Uterus (tissue), 3 donors: ENCODE measurements at regions not wholly inside any gene's neighbourhood (a gene's known extent, or its start where the extent isn't known, plus 50 kb on each side); places are given as distances from the start of the nearest gene placed in this dataset.

Experiments used
- DNase-seq, 2 donors: peaks; one replicate each; pipeline ENCODE4 v3.0.0-alpha.2; 2019 to 2020
- H3K27ac ChIP-seq, 2 donors: fragments of 200-600 bp; sonication (generic); 1 replicate in 1 of 2; 2 replicates in 1 of 2; pipeline ENCODE4 v1.5.1; 2016 to 2018
- H3K27me3 ChIP-seq, 2 donors: fragments of 200-600 bp; sonication (generic); one replicate each; pipeline ENCODE4 v1.5.1; 2018 to 2019; ENCODE audit warnings: control low read depth in 1 of 2
- H3K36me3 ChIP-seq, 2 donors: fragments of 200-600 bp; sonication (generic); one replicate each; pipeline ENCODE4 v1.5.1; 2019; ENCODE audit warnings: control low read depth in 1 of 2
- H3K4me1 ChIP-seq, 2 donors: fragments of 200-600 bp; sonication (generic); one replicate each; pipeline ENCODE4 v1.5.1; 2018 to 2019; ENCODE audit warnings: control low read depth in 1 of 2
- H3K4me3 ChIP-seq, 2 donors: fragments of 200-600 bp; sonication (generic); 1 replicate in 1 of 2; 2 replicates in 1 of 2; pipeline ENCODE4 v1.5.1; 2018 to 2019; ENCODE audit warnings: mild to moderate bottlenecking in 1 of 2
- H3K9me3 ChIP-seq, 2 donors: fragments of 200-600 bp; sonication (generic); one replicate each; pipeline ENCODE4 v1.5.1; 2019; ENCODE audit warnings: control low read depth in 1 of 2
- POLR2A ChIP-seq, 2 donors: fragments of 450-650 bp; IDR thresholded peaks; one replicate each; pipeline ENCODE4 v1.6.1; 2016; ENCODE audit warnings: antibody characterized with exemption in 2 of 2, mild to moderate bottlenecking in 1 of 2, moderate library complexity in 1 of 2
- intact Hi-C: fragments of 100-400 bp; cut with DNase I; formaldehyde crosslinking; loops from one replicate; pipeline ENCODE4 v1.15.1; 2023; ENCODE audit warnings: low total_unique reads
- TF ChIP-seq, protein P1 (sequence below), 4 experiments: fragments of 200-600 bp in 2 of 4; fragments of 450-650 bp in 2 of 4; sonication (generic) in 2 of 4; IDR thresholded peaks; one replicate each; pipeline ENCODE4 v1.5.1; 2016 to 2019; ENCODE audit warnings: antibody characterized with exemption in 4 of 4, mild to moderate bottlenecking in 2 of 4, moderate library complexity in 1 of 4
- donor health status: DM: yes; HTN: yes; CAD: no.

DNA sequence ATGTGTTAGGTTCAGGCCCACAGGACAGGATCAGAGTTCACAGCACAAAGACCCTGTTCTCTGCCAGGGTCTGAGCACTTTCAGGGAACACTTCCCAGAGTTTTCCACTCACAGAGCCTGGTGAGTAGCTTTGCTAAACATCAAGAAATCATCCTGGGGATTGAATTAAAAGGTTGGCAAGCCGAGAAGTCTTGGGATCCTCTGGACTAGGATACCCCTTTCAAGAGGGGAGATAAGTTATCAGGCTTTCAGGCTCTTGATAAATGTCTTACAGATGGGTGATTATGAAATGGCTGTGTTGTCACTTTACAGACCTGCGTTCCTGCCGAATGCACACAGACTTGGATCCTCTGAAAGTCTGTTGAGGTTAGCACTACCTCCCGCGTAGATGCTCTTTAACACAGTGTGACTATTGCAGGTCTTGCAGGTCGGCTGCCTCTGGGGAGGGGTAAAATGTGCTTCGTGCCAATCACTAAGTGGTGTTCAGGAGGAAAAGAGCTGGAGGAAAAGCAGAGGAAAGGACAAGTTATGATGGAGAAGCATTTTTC, 473.5 kb upstream of the AKR1E2 start:
- intact Hi-C loops, result no loop called here
- Histone ChIP-seq H3K27ac (peak overlapping the region; percentile 41 to 59), H3K27me3 (no peaks in the 10 kb centered on the region), H3K4me1 (no peaks in the 10 kb centered on the region), H3K4me3 (no peak overlapping the region), H3K9me3 (no peaks in the 10 kb centered on the region), H3K36me3 (no peaks in the 10 kb centered on the region)
- no peak for TF ChIP-seq POLR2A (IDR thresholded peaks at IDR 0.05)
- TF ChIP-seq, protein P1, sequence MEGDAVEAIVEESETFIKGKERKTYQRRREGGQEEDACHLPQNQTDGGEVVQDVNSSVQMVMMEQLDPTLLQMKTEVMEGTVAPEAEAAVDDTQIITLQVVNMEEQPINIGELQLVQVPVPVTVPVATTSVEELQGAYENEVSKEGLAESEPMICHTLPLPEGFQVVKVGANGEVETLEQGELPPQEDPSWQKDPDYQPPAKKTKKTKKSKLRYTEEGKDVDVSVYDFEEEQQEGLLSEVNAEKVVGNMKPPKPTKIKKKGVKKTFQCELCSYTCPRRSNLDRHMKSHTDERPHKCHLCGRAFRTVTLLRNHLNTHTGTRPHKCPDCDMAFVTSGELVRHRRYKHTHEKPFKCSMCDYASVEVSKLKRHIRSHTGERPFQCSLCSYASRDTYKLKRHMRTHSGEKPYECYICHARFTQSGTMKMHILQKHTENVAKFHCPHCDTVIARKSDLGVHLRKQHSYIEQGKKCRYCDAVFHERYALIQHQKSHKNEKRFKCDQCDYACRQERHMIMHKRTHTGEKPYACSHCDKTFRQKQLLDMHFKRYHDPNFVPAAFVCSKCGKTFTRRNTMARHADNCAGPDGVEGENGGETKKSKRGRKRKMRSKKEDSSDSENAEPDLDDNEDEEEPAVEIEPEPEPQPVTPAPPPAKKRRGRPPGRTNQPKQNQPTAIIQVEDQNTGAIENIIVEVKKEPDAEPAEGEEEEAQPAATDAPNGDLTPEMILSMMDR (IDR thresholded peaks at IDR 0.05), result no peak
- DNase-seq, result peak; percentile 69 to 73

DNA sequence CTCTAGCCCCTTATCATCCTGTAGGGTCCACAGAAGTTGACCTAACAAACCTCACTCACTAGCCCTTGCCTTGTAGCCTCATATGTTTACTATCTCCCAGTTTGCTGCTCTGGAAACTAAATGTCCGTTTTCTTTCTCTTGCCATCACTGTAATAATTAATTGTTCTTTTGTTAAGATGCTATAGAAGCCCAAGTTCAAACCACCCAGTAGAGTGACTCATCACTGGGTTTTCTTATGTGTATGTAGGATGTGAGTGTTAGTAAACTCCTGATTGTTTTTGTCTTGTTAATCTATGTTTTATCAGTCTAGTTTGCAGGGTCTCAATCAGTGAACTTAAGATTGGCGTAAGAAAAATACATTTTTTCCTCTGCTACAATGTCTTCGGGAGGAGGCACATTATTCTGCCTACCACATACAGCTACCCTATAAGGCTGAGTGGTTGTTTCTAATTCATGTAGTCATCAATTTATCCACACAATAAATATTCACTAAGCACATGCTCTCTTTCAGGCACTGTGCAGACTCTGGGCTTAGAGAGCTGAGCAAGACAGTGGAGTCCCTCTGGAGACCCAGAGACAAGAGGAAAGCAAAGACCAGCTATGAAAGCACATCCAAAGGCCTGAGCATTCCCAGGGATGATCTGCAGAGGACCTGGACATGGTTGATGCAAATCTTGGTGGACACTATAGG, 474.1 kb upstream of the AKR1E2 start:
- H3K27ac ChIP-seq, result peak overlapping the region in 1 of 2 donors; percentile 59
- H3K27me3 ChIP-seq, result no peaks in the 10 kb centered on the region
- H3K4me3 ChIP-seq, result no peak overlapping the region
- H3K4me1 ChIP-seq, result no peaks in the 10 kb centered on the region
- intact Hi-C loops, result no loop called here
- H3K9me3 ChIP-seq, result no peaks in the 10 kb centered on the region
- DNase-seq, result no peak
- TF ChIP-seq, protein P1 (IDR thresholded peaks at IDR 0.05), result no peak
- TF ChIP-seq POLR2A (IDR thresholded peaks at IDR 0.05), result no peak
- no peaks in the 10 kb centered on the region for H3K36me3 ChIP-seq

DNA sequence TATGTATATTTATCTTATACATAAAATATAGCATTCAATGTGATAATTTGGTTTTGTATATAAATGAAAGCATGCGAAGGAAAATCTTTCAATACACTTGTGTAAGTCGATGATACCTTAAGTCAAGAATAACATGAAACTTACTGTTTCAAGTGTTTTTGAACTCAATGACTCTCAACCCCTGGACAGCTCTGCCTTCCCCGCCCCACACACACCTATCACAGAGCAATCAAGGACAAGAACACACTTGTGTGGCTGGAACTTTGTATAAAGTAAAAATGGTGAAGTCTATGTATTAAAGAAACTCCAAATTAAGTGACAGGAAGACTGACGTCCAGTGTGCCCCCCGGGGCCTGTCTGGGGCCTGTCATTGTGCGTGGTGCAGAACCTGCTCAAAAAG, 478.6 kb upstream of the AKR1E2 start:
- H3K27me3 ChIP-seq, result no peaks in the 10 kb centered on the region
- no peak overlapping the region for H3K4me3 ChIP-seq
- H3K27ac ChIP-seq, result no peak overlapping the region
- H3K36me3 ChIP-seq, result no peaks in the 10 kb centered on the region
- H3K4me1 ChIP-seq, result peaks cover 0 to 9% of the 10 kb centered on the region in 2 donors
- no peaks in the 10 kb centered on the region for H3K9me3 ChIP-seq
- TF ChIP-seq, protein P1 (IDR thresholded peaks at IDR 0.05), result no peak
- no peak for TF ChIP-seq POLR2A (IDR thresholded peaks at IDR 0.05)
- intact Hi-C loops, result no loop called here
- no peak for DNase-seq

DNA sequence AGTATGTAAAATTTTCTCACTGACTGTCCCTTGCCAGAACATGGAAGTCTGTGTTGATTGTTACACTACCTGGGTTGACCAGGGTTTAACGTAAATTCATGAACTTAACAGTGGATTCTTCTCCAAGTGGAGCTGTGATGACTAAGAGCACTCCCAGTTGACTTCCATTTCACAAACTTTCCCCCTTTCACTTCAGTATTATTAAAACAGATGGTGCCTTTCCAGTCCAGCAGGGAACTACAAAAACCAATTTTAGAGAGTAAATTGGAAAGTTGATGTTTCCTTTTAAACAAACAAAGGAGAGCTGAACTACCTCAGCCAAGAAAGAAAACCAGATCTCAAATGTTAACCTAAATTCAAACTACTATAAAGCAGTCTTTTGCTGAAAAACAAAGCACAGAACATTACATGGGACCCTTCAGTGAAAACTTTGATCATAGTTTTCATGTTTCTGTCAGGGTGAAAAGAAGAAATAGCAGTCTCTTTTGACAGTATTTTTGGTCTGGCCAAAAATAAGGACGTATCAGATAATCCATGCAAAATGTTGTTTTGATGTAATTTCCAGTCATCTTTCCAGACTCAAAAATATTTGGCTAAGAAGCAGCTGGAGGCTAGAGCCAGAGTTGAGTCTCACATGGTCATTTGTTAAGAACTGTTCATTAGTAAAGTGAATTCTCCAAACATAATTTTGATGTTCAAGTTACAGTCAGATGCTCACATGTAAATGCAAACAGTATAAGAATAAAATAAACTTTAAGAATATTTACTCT, 479.9 kb upstream of the AKR1E2 start:
- Histone ChIP-seq H3K27ac (peak overlapping the region; percentile 40 to 75), H3K27me3 (no peaks in the 10 kb centered on the region), H3K36me3 (no peaks in the 10 kb centered on the region), H3K4me1 (peaks cover 0 to 9% of the 10 kb centered on the region in 2 donors), H3K4me3 (no peak overlapping the region), H3K9me3 (no peaks in the 10 kb centered on the region)
- no peak for DNase-seq
- TF ChIP-seq, protein P1 (IDR thresholded peaks at IDR 0.05), result no peak
- TF ChIP-seq POLR2A (IDR thresholded peaks at IDR 0.05), result no peak
- intact Hi-C loops, result no loop called here

DNA sequence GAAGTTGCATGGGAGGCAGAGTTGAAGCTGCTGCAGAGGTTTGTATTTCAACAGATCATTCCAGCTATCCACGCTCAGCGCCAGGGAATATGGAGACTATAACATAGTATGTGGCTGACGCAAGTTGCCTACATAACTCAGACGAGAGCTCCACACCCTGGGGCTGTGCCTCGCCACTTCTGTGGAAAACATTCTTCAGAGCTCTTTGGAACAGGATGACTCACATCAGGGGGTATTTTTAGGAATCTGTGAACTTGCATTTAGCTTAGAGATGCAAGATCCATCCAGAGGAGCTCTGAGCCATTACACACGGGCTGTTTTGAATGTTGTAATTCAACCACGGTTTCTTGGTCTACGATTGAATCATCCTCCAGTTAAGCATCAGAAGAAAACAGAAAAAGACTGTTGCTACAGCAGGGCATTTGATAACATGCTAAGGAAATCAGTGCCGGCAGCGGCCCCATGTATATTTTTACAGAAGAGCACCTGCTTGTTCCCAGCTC, 481.5 kb upstream of the AKR1E2 start:
- TF ChIP-seq, protein P1 (IDR thresholded peaks at IDR 0.05), result peak in 3 of 4 experiments; percentile 10 to 50 (median 17)
- TF ChIP-seq POLR2A (IDR thresholded peaks at IDR 0.05), result no peak
- H3K27me3 ChIP-seq, result no peaks in the 10 kb centered on the region
- no peaks in the 10 kb centered on the region for H3K36me3 ChIP-seq
- no peaks in the 10 kb centered on the region for H3K9me3 ChIP-seq
- peak; percentile 62 to 79 for DNase-seq
- intact Hi-C loops, result no loop called here
- H3K4me1 ChIP-seq, result peaks cover 0 to 9% of the 10 kb centered on the region in 2 donors
- H3K4me3 ChIP-seq, result no peak overlapping the region
- H3K27ac ChIP-seq, result peak overlapping the region; percentile 58 to 75
